SK-MEL-5 (cell line): ENCODE measurements at regions not wholly inside any gene's neighbourhood (a gene's known extent, or its start where the extent isn't known, plus 50 kb on each side); places are given as distances from the start of the nearest gene placed in this dataset.

Experiments
- DNase-seq: peaks from one replicate; pipeline ENCODE4 v3.0.0-alpha.2; 2016; ENCODE audit warnings: low read depth, low spot score
- in situ Hi-C: cut with HindIII; loops from 2 replicates; pipeline ENCODE4 v1.10.0; 2016; ENCODE audit warnings: low sequenced_read_pairs, high pct_unique_total_duplicates, low pct_unique_long_range_greater_than_20kb

- in situ Hi-C loops = no loop called here
- no peak for DNase-seq
Observed at GRCh38 chr3:459311-459670, 262.7 kb downstream of the CHL1 start.

- DNase-seq = no peak
- in situ Hi-C loops = no loop called here
Observed at GRCh38 chr3:461006-461405, 264.4 kb downstream of the CHL1 start.

GRCh38 chr3:462851-463250 is 266.3 kb downstream of the CHL1 start:
- in situ Hi-C loops = no loop called here
- DNase-seq = no peak

- in situ Hi-C loops = no loop called here
- no peak for DNase-seq
Observed at GRCh38 chr3:463252-464192, 267.0 kb downstream of the CHL1 start.

- DNase-seq = peak; percentile 29
- in situ Hi-C loops = no loop called here
Observed at GRCh38 chr3:464255-464654, 267.7 kb downstream of the CHL1 start.

- DNase-seq = peak; percentile 60
- in situ Hi-C loops = no loop called here
Observed at GRCh38 chr3:468172-468571, 271.6 kb downstream of the CHL1 start.

- no peak for DNase-seq
- in situ Hi-C loops = no loop called here
Observed at GRCh38 chr3:473033-473800, 276.7 kb downstream of the CHL1 start.

- no peak for DNase-seq
- in situ Hi-C loops = no loop called here
Observed at GRCh38 chr3:474828-475227, 278.3 kb downstream of the CHL1 start.

GRCh38 chr3:480070-480469 is 283.5 kb downstream of the CHL1 start:
- no peak for DNase-seq
- in situ Hi-C loops = no loop called here

GRCh38 chr3:481111-481510 is 284.5 kb downstream of the CHL1 start:
- in situ Hi-C loops = no loop called here

GRCh38 chr3:481680-482079 is 285.1 kb downstream of the CHL1 start:
- in situ Hi-C loops = no loop called here

More at GRCh38 chr3:481111-481510, 284.5 kb downstream of the CHL1 start:
- no peak for DNase-seq

GRCh38 chr3:482479-482878 is 285.9 kb downstream of the CHL1 start:
- in situ Hi-C loops = no loop called here
- no peak for DNase-seq

More at GRCh38 chr3:481680-482079, 285.1 kb downstream of the CHL1 start:
- peak; percentile 63 for DNase-seq

GRCh38 chr3:484341-484740 is 287.8 kb downstream of the CHL1 start:
- in situ Hi-C loops = no loop called here
- DNase-seq = no peak

GRCh38 chr3:487614-488013 is 291.1 kb downstream of the CHL1 start:
- in situ Hi-C loops = no loop called here
- DNase-seq = no peak

- in situ Hi-C loops = no loop called here
- no peak for DNase-seq
Observed at GRCh38 chr3:492586-493316, 296.2 kb downstream of the CHL1 start.

GRCh38 chr3:494190-494589 is 297.6 kb downstream of the CHL1 start:
- DNase-seq = no peak
- in situ Hi-C loops = no loop called here

- in situ Hi-C loops = no loop called here
- DNase-seq = no peak
Observed at GRCh38 chr3:498487-498886, 301.9 kb downstream of the CHL1 start.
